ENCODE measurements at regions not wholly inside any gene's neighbourhood (a gene's known extent, or its start where the extent isn't known, plus 50 kb on each side); places are given as distances from the start of the nearest gene placed in this dataset.
A peak's percentile ranks its signal among the peaks of the same experiment; 100 is the strongest.

- no peak for DNase-seq (ENCODE audit: low spot score)
- Histone ChIP-seq H3K27me3 (ENCODE audit: control insufficient read depth in 4 of 4, insufficient read depth in 4 of 4, low read length in 3 of 4) (no peaks in the 10 kb centered on the region), H3K36me3 (ENCODE audit: control insufficient read depth in 4 of 4, insufficient read depth in 3 of 4, low read depth in 1 of 4, low read length in 3 of 4) (peaks cover 3 to 9% (median 6%) of the 10 kb centered on the region in 4 donors), H3K4me1 (ENCODE audit: control insufficient read depth in 4 of 4, insufficient read depth in 4 of 4, low read length in 3 of 4) (peaks cover 0 to 16% (median 11%) of the 10 kb centered on the region in 4 donors), H3K9ac (ENCODE audit: low read depth in 1 of 2, low read length in 2 of 2) (no peak overlapping the region), H3K27ac (ENCODE audit: low read depth in 1 of 2, low read length in 2 of 2) (no peak overlapping the region), H3K9me3 (ENCODE audit: control insufficient read depth in 4 of 4, low read length in 3 of 4) (no peaks in the 10 kb centered on the region), H3K4me3 (ENCODE audit: low read depth in 1 of 3, low read length in 3 of 3) (no peak overlapping the region)
- no peak for TF ChIP-seq HNF4G (IDR thresholded peaks at IDR 0.05)
- TF ChIP-seq EGR1 (IDR thresholded peaks at IDR 0.05; ENCODE audit: low read depth in 2 of 2), result no peak
- TF ChIP-seq ATF3 (IDR thresholded peaks at IDR 0.05), result no peak
- TF ChIP-seq MAX (IDR thresholded peaks at IDR 0.05), result no peak
- TF ChIP-seq ZBTB33 (IDR thresholded peaks at IDR 0.05), result no peak
- TF ChIP-seq CTCF (IDR thresholded peaks at IDR 0.05; ENCODE audit: low read depth, low read length, missing input control), result no peak
- TF ChIP-seq FOXA1 (IDR thresholded peaks at IDR 0.05), result no peak
- TF ChIP-seq SP1 (IDR thresholded peaks at IDR 0.05), result no peak
- no peak for TF ChIP-seq FOXA2 (IDR thresholded peaks at IDR 0.05)
- WGBS, result 93% methylated on average over 2 of the region's 2 CpGs
Measured at GRCh38 chr14:71711125-71711524, 221.1 kb upstream of the RGS6 start.

- Histone ChIP-seq H3K36me3 (ENCODE audit: control insufficient read depth in 4 of 4, insufficient read depth in 3 of 4, low read depth in 1 of 4, low read length in 3 of 4) (peaks cover 4 to 9% (median 6%) of the 10 kb centered on the region in 4 donors), H3K9me3 (ENCODE audit: control insufficient read depth in 4 of 4, low read length in 3 of 4) (no peaks in the 10 kb centered on the region), H3K27ac (ENCODE audit: low read depth in 1 of 2, low read length in 2 of 2) (no peak overlapping the region), H3K27me3 (ENCODE audit: control insufficient read depth in 4 of 4, insufficient read depth in 4 of 4, low read length in 3 of 4) (no peaks in the 10 kb centered on the region), H3K4me3 (ENCODE audit: low read depth in 1 of 3, low read length in 3 of 3) (no peak overlapping the region), H3K9ac (ENCODE audit: low read depth in 1 of 2, low read length in 2 of 2) (no peak overlapping the region), H3K4me1 (ENCODE audit: control insufficient read depth in 4 of 4, insufficient read depth in 4 of 4, low read length in 3 of 4) (peaks cover 0 to 16% (median 11%) of the 10 kb centered on the region in 4 donors)
- TF ChIP-seq ATF3 (IDR thresholded peaks at IDR 0.05), result no peak
- no peak for TF ChIP-seq MAX (IDR thresholded peaks at IDR 0.05)
- TF ChIP-seq REST (IDR thresholded peaks at IDR 0.05), result no peak
- TF ChIP-seq GABPA (IDR thresholded peaks at IDR 0.05 in 1 of 2, conservative IDR thresholded peaks at IDR 0.05 in 1 of 2), result no peak
- no peak for TF ChIP-seq YY1 (IDR thresholded peaks at IDR 0.05)
- no peak for TF ChIP-seq NR2F2 (IDR thresholded peaks at IDR 0.05)
- TF ChIP-seq TAF1 (conservative IDR thresholded peaks at IDR 0.05), result no peak
- TF ChIP-seq JUND (IDR thresholded peaks at IDR 0.05), result no peak
- peak in 1 of 2 donors; percentile 42 for TF ChIP-seq HNF4A (conservative IDR thresholded peaks at IDR 0.05)
- TF ChIP-seq SP1 (IDR thresholded peaks at IDR 0.05), result no peak
- TF ChIP-seq FOXA2 (IDR thresholded peaks at IDR 0.05), result peak; percentile 36
- no peak for TF ChIP-seq HNF4G (IDR thresholded peaks at IDR 0.05)
- no peak for TF ChIP-seq FOXA1 (IDR thresholded peaks at IDR 0.05)
- no peak for TF ChIP-seq RAD21 (IDR thresholded peaks at IDR 0.05)
- no peak for TF ChIP-seq EGR1 (IDR thresholded peaks at IDR 0.05; ENCODE audit: low read depth in 2 of 2)
- peak in 1 of 2 donors; percentile 9 for TF ChIP-seq RXRA (IDR thresholded peaks at IDR 0.05)
- TF ChIP-seq ZBTB33 (IDR thresholded peaks at IDR 0.05), result no peak
- TF ChIP-seq CTCF (IDR thresholded peaks at IDR 0.05; ENCODE audit: low read depth, low read length, missing input control), result no peak
- DNase-seq (ENCODE audit: low spot score), result no peak
- WGBS, result 92% methylated on average over 1 of the region's 1 CpG
Measured at GRCh38 chr14:71711619-71712018, 220.6 kb upstream of the RGS6 start.
